ENCODE measurements at regions not wholly inside any gene's neighbourhood (a gene's known extent, or its start where the extent isn't known, plus 50 kb on each side); places are given as distances from the start of the nearest gene placed in this dataset.

DNA sequence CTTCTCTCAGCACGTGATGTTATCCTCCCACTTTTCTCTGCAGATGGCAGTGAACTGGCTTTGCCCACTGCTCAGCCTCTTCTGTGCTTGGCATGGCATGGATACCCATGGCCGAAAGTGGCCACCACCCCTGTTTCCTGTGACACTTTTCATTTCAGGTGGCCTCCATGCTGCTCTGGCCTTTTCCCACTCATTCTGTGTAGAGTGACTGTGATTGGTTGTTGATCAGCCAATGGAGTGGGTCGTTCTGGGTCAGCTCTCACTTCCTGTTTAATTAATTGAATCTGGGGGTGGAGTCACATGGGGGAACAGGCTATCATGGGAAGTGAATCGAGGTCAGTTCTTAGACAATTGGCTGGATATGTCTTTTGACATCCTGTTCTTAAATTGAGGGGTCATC is 350.1 kb upstream of the EEF2KMT start:
- DNase-seq: no peak

DNA sequence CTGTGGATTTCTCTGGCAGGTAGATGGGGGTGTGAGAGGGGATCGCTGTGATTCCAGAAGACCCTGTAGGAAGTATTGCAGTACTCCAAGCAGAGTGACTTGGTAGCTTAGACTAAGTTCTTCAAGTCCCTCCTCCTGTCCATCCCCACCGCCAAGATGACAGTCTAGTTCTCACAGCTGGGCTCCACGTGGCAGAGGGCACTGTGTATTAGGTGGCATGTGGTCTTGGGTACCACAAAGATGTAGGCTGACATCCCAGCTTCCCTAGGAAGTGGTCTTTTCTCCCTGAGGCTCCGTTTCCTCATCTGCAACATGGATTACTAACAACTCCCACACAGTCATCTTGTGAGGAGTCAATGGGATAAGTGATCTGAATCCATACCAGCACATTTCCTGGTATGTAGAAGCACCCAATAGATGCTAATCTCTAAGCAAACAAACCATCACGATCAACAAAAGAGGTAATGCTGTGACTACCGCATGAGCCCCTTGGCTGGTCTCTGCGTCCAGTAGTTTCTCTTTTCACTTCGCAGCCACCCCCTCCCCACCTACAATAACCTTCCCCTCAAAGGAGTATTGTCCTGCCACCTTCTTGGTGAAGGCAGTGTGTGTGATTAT is 349.1 kb upstream of the EEF2KMT start:
- DNase-seq: no peak

DNA sequence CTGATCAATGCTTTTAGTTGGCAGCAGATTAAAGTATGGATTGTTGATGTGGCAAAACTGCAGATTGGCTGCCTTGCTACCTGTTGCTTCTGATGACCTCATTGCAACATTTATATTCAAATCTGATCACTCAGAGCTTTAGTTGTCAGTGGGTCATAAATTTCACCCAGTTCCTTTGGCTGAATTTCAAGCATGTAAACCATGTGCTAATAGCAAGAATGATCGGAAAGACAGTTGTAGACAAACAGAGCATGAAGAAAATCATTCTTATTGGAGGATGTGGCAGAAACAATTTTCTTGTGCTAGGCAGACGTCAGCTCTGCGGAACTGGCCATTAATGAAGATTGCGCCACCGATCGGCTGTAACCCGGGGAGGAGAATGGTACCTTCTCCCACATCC is 346.6 kb upstream of the EEF2KMT start:
- DNase-seq: no peak

DNA sequence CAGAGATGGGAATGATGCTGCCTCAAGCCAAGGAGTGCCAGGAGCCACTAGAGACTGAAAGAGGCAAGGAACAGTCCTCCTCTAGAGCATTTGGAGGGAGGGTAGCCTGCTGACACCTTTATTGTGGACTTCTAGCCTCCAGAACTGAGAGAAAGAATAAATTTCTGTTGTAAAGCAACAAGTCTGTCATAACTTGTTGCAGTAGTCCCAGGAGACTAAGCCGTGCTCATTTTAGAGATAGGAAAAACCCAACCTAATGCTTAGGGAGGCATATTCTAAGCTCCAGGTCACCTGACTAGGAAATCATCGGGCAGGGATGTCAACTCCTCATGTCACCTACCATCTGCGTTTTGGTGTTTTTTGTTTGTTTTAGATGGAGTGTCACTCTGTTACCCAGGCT is 345.4 kb upstream of the EEF2KMT start:
- no peak for DNase-seq

DNA sequence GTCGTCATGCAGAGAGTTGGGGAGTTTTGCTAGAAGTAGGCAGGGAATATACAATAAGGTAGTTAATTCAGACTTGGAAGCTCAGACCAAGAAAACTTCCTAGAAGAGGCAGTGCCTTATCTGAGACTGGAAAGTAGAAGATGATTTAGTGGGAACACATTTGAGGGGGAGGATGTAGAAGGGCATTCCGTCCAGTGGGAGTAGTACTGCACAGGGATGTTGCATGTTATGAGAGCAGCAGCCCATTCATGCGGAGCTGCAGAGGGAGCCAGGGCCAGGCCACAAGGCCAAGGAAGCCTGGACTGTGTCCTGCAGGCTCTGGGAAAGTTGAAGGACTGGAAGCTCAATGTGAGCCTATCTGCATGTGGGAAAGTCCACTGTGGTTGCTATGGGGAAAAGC is 344.5 kb upstream of the EEF2KMT start:
- DNase-seq: no peak

DNA sequence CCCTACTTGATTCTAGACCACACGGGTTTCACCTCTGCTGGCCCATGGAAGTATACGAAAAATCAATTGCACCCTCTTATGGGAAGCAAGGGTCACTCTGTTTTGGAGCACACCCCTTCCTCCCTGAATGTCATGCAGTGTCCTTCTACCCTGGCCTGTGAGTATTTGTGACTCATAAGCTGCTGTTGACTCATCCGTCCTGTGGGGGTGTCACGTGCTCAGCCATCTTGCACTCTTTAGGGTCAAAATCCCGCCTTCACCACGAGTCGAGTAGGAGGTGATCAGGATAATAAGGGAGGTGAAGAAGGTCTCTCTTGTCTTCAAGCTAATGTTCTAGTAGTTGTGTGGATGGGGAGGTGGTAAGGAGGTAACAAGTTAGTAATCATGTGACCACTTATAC is 341.0 kb upstream of the EEF2KMT start:
- DNase-seq: no peak

DNA sequence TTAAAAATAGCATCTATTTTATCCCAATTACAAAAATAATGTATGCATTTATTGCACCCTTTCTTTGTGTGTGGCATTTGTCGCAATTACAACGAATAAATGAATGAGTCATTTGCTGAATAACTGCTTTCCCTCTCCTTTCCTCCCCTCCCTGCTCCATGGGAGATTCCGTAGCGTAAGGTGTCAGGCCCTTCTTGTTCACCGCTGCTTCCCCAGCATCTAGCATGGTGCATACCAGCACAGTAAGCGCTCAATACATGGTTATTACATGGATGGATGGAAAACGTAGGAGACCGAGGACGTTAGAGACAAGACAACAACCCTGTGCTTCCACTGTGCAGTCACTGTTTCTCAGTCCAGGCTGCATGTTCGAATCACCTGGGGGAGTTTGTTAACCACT is 336.0 kb upstream of the EEF2KMT start:
- DNase-seq: no peak

DNA sequence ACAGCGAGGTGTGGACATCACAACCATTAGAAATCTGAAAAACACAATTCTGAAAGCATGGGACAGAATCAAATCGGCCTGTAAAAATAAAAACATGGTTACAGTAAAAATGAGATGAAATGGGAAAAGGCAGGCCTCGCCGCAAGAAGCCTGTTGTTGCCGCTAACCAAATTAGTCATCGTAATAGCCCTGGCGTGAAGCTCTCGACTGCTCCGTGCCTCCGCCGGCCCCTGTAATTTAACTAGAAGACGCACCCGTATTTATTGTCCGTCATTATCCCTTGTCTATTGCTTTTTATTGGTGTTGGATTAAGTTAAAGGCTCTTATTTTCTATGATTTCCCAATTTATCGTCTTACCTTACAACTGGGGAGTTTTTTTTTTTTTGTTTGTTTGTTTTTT is 334.6 kb upstream of the EEF2KMT start:
- DNase-seq: no peak

DNA sequence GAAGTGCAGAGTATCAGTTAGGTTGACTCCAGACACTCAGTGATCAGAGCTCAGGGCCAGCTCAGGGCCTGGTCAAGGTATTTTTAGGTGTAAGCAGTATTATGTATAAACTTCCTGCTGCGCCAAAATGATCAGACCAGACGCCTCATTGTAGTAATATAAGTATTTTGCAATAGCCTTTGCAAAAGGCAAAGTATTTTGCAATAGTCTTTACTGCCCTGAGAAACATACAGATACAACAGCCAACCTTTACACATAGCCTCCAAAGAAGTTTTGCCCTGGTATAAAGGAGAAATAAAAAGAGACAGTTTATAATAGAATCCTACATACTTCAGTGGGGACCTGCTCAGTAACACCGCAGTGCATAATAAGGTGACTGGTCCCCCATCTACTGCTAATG is 333.0 kb upstream of the EEF2KMT start:
- no peak for DNase-seq

DNA sequence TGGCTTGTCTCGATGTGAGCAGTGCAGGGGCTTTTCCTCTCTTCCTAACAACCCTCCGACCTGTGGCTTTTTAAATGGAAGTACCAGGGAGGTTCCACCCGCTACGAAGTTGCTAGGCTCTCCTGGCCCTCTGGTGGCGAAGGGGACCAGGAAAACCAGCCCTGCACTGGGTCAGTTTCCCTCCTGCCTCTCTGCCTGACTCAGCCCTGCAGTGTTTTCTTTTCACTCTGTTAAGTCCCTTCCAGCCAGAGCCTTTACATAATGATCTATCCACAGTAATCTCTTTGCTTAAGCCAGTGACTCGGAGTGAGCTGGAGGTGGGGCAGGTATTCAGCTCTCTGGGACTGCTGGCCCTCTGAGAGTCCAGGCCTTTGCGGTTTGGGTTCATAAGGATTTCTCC is 331.3 kb upstream of the EEF2KMT start:
- DNase-seq: no peak

DNA sequence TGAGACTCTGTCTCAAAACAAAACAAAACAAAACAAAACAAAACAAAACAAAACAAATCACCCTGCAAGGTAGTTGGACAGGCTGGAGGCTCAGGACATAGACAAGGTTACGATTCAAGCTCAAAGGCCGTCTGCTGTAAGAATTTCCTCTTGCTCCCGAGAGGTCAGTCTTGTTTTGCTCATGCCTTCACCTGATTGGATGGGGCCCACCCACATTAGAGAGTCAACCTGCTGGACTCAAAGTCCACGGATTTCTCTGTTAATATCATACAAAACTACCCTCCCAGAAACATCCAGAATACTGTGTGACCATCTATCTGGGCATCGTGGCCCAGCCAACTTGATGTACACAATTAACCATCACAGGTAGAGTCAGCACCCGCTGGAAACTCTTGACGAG is 330.0 kb upstream of the EEF2KMT start:
- DNase-seq: no peak

DNA sequence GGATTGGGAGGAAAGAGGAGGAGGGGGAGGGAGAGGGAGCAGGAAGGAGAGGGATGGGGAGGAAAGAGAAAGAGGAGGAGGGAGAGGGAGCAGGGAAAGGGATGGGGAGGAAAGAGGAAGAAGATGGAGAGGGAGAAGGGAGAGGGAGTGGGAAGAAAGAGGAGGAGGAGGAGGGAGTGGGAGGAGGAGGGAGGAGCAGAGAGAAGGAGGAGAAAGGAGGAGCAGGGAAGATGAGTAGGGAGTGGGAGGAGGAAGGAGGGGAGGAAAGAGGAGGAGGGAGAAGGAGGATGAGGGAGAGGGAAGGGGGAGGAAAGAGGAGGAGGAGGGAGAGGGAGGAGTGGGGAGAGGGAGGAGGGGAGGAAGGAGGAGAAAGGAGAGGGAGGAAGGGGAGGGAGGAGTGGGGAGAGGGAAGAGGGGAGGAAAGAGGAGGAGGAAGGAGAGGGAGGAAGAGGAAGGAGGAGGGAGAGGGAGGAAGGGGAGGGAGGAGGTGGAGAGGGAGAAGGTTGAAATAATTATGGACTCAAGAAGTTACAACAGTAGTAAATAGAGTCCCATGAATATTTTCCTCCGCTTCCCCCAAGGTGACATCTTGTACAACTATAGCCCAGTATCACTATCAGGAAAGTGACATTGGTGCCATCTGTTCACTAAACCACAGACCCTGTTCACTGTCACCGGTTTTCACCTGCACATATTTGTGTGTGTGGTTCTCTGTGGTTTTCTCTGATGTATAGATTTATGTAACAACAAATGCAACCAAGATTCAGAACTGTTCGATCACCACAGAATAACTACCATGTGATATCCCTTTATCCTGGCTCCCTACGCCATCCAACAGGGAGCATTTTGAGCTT is 325.3 kb upstream of the EEF2KMT start:
- DNase-seq: no peak

DNA sequence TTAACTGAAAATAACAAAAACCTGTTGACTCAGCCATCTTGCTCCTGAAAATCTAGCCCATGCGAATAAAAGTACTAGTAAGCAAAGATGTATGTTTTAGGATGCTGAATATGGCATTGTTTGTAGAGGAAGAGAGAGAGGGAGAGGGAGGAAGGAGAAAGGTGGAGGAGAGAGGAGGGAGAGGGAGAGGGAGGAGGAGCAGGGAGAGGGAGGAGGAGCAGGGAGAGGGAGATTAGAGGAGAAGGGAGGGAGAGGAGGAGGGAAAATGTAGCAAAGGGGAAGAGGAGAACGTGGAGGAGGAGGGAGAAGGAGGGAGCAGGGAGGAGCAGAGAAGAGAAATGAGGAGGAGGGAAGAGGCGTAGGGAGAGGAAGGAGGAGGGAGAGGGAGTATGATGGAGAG is 324.5 kb upstream of the EEF2KMT start:
- no peak for DNase-seq

DNA sequence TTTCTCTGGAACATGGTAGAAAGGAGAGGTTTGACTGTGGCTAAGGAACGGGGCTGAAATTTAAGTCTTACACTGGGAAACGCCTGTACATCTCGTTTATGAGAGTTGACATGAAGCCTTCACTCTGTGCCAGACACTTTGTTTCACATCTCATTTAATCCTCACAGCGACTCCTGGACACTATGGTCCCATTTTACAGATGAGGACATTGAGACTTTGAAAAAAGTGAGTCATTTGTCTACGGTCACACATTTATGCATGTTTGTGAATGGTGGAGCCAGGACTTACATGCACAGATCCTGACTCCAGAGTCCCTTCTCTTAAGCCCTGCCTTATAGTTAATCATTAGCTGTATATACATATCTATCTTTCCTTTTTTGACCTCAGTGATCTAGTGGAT is 318.4 kb upstream of the EEF2KMT start:
- no peak for DNase-seq

DNA sequence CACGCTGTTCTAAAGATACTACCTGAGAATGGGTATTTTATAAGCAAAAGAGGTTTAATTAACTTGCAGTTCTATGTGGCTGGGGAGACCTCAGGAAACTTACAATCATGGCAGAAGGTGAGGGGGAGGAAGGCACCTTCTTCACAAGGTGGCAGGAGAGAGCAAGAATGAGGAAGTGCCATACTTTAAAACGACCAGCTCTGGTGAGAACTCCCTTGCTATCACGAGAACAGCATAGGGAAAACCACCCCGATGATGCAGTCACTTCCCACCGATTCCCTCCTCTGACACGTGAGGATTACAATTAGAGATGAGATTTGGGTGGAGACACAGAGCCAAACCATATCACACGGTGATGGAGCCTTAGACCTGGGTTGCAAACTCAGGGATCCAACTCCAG is 317.5 kb upstream of the EEF2KMT start:
- no peak for DNase-seq

DNA sequence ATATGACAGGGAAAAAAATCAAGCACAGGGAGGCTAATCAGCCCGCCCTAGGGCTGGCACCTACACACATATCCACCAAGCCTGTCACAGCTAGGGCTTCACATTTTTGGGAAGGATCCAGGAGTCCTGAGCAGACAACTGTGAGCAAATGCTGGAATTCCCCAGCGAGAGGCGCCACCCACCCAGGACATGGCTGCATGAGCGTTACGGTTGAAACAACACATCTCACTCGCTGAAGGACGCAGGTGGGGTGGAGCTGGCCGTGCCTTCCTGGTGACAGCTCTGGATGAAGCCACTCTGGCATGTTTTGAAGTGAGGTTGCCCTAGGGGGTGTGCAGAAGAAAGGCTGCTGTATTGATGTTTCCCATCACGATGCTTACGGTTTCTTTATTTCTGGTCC is 315.1 kb upstream of the EEF2KMT start:
- DNase-seq: no peak

DNA sequence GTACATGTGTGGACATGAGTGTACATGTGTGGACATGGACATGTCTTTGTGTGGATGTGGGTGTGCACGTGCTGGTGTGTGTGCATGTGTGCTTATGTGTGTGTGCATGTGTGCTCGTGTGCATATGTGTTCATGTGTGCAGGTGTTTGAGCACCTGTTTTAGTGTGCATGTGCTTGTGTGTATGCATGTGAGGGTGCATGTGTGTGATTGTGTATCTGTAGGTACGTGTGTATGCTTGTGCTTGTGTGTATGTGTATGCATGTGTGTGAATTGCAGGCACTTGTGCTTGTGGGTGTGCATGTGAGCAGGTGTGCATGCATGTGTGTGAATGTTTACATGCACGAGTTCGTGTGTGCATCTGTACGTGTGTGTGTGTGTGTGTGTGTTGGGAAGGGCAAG is 300.6 kb upstream of the EEF2KMT start:
- DNase-seq: no peak

DNA sequence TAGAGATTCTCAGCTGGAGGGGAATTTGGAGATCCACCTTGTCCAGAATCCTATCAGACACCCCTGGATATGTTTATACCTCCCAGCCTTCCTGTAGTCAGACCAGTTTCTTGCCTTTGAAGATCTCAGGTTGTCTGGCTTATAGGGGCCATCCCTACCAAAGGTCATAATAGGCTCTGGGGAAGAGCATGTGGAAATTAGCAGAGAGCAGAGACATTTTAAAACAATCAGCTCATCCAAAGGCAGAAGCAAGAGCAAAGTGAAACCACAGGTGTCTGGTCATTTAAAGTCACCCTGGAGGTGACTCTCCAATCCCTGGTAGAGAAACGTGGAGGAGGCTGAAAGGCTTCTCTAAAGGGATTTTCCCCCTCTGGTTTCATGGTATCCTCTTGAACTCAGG is 299.3 kb upstream of the EEF2KMT start:
- DNase-seq: no peak

DNA sequence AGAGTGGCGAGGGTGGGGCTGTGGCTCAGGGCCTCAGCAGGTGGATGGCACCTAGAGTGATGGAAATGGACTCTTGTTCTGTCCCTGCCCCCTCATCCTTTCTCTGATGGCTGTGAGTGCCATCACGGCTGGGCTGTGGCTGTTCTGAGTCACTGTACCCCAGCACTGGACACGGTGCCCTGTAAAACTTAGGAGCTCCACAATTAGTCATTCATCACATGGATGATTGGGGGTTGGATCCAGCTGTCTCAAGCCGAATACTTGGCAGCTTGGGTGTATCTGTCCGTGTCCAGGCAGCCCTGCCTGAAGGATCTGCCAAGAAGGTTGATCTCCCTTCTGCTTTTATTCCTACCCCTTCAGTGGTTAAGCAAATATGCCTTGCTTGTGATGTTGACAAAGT is 295.5 kb upstream of the EEF2KMT start:
- no peak for DNase-seq

DNA sequence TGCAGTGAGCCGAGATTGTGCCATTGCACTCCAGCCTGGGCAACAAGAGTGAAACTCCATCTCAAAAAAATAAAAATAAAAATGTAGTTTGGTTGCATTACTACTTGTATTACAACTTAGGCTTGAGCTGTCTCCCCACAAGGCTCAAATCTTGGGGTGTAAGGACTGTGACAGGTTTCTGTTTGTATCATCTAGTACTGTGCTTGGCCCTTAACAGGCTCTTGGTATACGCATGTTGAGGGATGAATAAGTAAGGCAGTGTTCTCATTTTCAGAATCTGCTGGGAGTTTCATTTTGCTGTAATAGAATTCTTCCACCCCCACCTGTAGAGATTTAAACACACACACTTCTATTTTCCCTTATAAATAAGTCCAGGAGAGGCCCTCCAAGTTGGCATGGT is 289.4 kb upstream of the EEF2KMT start:
- no peak for DNase-seq

DNA sequence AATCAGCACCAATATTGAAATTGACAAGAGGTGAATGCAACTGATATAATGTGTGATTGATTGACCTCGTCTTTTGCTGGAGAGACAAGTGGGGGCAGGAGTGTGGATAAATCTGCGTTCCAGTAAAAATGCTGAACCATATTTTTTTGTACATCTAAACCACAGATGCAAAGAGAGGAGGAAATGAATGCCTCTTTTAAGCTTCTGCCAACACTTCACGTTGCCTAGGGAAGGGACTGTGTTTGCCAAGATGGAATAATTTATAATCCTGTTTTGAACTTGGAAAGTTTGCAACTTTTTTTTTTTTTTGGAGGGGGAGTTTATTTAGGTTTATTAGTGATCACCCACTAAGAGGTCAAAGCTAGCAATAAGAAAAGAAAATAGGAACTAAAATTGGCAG is 288.2 kb upstream of the EEF2KMT start:
- DNase-seq: no peak

DNA sequence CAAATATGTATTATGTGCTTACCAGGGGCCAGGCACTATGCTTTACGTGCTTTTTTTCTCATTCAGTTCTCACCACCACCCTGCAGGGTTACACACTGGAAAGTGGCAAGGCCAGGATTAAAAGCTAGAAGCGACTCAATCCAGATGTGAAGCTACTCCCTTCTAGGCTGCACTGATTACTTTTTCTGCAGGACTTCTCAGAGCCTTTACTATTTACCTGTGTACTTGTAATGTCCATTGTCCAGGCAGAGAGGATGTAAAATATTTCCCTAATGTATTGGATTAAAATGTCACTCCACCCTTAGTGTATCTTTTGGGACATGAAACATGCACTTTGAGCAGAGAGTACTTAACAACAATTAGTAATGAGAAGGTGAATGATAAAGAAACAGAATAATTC is 287.5 kb upstream of the EEF2KMT start:
- DNase-seq: no peak

DNA sequence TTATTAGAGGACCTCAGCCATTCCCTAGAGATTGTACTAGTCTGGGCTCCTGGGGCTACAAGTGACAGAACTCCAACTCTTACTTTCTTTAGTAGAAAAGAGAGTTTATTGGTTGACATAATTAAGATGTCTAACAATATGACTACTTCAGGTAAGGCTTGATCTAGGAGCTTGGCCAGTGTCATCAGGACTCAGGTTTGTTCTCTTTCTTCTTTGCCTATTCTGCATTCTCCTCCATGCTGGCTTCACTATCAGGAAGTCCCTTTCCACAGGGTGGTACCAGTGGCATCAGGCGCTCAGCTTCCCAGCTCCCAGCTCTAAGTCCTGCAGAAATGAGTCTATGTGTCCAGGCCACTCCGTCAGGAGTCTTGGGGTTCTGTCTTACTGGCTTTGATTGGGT is 286.1 kb upstream of the EEF2KMT start:
- DNase-seq: no peak

DNA sequence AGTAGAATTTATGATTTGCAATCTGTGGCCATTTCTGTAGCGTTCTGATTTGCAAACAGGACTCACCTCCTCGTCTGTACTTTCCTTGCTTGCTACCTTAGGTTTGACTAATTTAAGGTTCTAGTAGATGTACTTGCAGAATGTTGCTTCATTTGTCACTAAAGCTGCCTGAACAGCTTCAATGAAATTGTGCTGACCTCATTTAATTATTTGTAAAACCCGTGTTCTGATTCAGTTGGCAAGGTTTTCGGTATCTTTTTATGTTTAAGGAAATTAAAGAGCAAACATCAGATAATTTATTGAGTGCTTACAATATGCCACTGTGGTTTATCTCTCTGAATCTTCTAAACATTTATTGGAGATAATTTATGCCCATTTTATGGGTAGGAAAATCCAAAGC is 284.9 kb upstream of the EEF2KMT start:
- no peak for DNase-seq

DNA sequence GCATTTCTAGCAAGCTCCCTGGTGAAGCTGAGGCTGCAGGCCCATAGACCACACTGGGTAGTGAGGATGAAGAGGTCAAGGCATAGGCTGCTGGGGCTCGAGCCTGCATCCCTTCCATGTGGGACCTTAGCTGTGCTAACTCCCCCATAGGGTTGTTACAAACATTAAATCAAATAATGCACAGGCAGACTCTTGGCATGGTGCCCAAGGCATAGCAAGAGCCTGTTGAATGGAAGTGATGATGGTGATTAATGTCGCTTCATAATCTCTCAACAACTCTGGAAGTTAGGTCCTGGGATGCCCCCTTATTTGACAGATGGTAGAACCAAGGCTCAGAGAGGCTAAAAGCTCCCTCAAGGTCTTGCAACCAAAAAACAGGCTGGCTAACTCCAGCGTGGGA is 283.9 kb upstream of the EEF2KMT start:
- no peak for DNase-seq

Data from NCI-H187 treated with DMSO at 0.1 percent for 48 hours (cell line).